ENCODE measurements at regions not wholly inside any gene's neighbourhood (a gene's known extent, or its start where the extent isn't known, plus 50 kb on each side); places are given as distances from the start of the nearest gene placed in this dataset.
"Not testable (repeated sequence)": the region's sequence is repeated elsewhere in the genome, so short reads cannot be mapped to it uniquely, and the experiment has no call there.

DNA sequence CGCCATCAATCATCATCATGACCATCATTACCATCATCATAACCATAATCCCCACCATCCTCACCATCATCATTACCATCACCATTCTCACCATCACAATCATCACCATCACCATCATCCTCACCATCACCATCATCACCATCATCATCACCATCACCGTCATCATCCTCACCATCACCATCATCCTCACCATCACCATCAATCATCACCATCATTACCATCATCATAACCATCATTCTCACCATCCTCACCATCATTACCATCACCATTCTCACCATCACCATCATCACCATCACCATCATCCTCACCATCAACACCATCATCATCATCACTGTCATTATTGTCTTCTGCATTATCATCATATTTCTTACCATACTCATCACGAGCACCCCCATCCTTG lies 245.5 kb downstream of the ADGRD1 start:
- no peaks in the 10 kb centered on the region for H3K36me3 ChIP-seq (replicated peaks in 1 of 2; ENCODE audit: insufficient read depth in 1 of 2, low read depth in 2 of 2)
- H3K4me3 ChIP-seq: no peak overlapping the region
- 61 to 65% methylated on average over 3 of the region's 3 CpGs for WGBS, 2 donors
- no peaks in the 10 kb centered on the region for H3K4me1 ChIP-seq
- H3K9me3 ChIP-seq: no peaks in the 10 kb centered on the region
- TF ChIP-seq, protein P1, sequence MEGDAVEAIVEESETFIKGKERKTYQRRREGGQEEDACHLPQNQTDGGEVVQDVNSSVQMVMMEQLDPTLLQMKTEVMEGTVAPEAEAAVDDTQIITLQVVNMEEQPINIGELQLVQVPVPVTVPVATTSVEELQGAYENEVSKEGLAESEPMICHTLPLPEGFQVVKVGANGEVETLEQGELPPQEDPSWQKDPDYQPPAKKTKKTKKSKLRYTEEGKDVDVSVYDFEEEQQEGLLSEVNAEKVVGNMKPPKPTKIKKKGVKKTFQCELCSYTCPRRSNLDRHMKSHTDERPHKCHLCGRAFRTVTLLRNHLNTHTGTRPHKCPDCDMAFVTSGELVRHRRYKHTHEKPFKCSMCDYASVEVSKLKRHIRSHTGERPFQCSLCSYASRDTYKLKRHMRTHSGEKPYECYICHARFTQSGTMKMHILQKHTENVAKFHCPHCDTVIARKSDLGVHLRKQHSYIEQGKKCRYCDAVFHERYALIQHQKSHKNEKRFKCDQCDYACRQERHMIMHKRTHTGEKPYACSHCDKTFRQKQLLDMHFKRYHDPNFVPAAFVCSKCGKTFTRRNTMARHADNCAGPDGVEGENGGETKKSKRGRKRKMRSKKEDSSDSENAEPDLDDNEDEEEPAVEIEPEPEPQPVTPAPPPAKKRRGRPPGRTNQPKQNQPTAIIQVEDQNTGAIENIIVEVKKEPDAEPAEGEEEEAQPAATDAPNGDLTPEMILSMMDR (IDR thresholded peaks at IDR 0.05): no peak
- no peak for TF ChIP-seq POLR2A (IDR thresholded peaks at IDR 0.05)
- intact Hi-C loops (cut with DNase I): no loop called here
- ATAC-seq (no peak), DNase-seq (no peak)
- no peak overlapping the region for H3K27ac ChIP-seq
- H3K27me3 ChIP-seq: no peaks in the 10 kb centered on the region

DNA sequence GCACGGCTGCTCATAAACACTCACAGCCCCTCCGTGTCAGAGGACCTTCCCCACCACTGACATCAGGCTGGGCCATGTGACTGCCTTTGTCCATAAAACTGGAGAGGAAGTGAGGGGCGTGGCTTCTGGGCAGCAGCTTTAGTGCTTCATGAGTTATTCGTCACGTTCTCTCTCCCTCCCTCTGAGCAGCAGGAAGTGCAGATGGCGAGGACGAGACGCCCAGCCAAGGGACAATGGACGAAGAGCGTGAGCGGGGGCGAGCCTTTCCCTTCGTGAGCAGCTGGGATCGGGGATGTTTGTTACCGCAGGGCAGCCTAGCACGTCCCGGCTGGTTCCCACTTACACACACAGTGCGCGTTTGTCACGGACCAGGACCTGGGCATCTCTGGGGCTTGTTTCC lies 248.2 kb downstream of the ADGRD1 start:
- no CpG with 5 or more reads among the region's 20 CpGs for WGBS, 2 donors
- H3K9me3 ChIP-seq; intact Hi-C loops (cut with DNase I): not testable (repeated sequence)

GRCh38 chr12:131202592-131203378 lies 249.1 kb downstream of the ADGRD1 start:
- no peak for ATAC-seq

More for the DNA sequence above, 248.2 kb downstream of the ADGRD1 start:
- not testable (repeated sequence) for H3K27me3 ChIP-seq; DNase-seq; H3K36me3 ChIP-seq (replicated peaks in 1 of 2; ENCODE audit: insufficient read depth in 1 of 2, low read depth in 2 of 2); H3K27ac ChIP-seq; H3K4me1 ChIP-seq; ATAC-seq; H3K4me3 ChIP-seq

GRCh38 chr12:131203666-131204415 lies 250.1 kb downstream of the ADGRD1 start:
- DNase-seq: no peak
- WGBS, 2 donors: 53 to 75% methylated on average over 16 to 25 of the region's 25 CpGs
- Histone ChIP-seq H3K4me1 (no peaks in the 10 kb centered on the region), H3K27ac (no peak overlapping the region), H3K4me3 (no peak overlapping the region), H3K36me3 (replicated peaks in 1 of 2; ENCODE audit: insufficient read depth in 1 of 2, low read depth in 2 of 2) (no peaks in the 10 kb centered on the region), H3K27me3 (no peaks in the 10 kb centered on the region), H3K9me3 (no peaks in the 10 kb centered on the region)
- ATAC-seq: no peak
- TF ChIP-seq, protein P1 (IDR thresholded peaks at IDR 0.05): no peak
- TF ChIP-seq POLR2A (IDR thresholded peaks at IDR 0.05): no peak
- intact Hi-C loops (cut with DNase I): no loop called here

More at GRCh38 chr12:131202592-131203378, 249.1 kb downstream of the ADGRD1 start:
- DNase-seq: no peak
- Histone ChIP-seq H3K4me1 (no peaks in the 10 kb centered on the region), H3K27me3 (no peaks in the 10 kb centered on the region), H3K36me3 (replicated peaks in 1 of 2; ENCODE audit: insufficient read depth in 1 of 2, low read depth in 2 of 2) (no peaks in the 10 kb centered on the region), H3K9me3 (no peaks in the 10 kb centered on the region), H3K27ac (no peak overlapping the region), H3K4me3 (no peak overlapping the region)
- 78 to 80% methylated on average over 37 to 38 of the region's 40 CpGs for WGBS, 2 donors
- intact Hi-C loops (cut with DNase I): no loop called here
- TF ChIP-seq POLR2A (IDR thresholded peaks at IDR 0.05): no peak
- TF ChIP-seq, protein P1 (IDR thresholded peaks at IDR 0.05): no peak

- no peak for ATAC-seq
- Histone ChIP-seq H3K27me3 (no peaks in the 10 kb centered on the region), H3K4me3 (no peak overlapping the region), H3K4me1 (no peaks in the 10 kb centered on the region), H3K27ac (no peak overlapping the region), H3K9me3 (no peaks in the 10 kb centered on the region), H3K36me3 (replicated peaks in 1 of 2; ENCODE audit: insufficient read depth in 1 of 2, low read depth in 2 of 2) (no peaks in the 10 kb centered on the region)
- DNase-seq: no peak
- intact Hi-C loops (cut with DNase I): no loop called here
- TF ChIP-seq, protein P1 (IDR thresholded peaks at IDR 0.05): no peak
- no peak for TF ChIP-seq POLR2A (IDR thresholded peaks at IDR 0.05)
- 53 to 55% methylated on average over 15 to 17 of the region's 17 CpGs for WGBS, 2 donors
Observed at GRCh38 chr12:131204416-131205274, 250.9 kb downstream of the ADGRD1 start.

DNA sequence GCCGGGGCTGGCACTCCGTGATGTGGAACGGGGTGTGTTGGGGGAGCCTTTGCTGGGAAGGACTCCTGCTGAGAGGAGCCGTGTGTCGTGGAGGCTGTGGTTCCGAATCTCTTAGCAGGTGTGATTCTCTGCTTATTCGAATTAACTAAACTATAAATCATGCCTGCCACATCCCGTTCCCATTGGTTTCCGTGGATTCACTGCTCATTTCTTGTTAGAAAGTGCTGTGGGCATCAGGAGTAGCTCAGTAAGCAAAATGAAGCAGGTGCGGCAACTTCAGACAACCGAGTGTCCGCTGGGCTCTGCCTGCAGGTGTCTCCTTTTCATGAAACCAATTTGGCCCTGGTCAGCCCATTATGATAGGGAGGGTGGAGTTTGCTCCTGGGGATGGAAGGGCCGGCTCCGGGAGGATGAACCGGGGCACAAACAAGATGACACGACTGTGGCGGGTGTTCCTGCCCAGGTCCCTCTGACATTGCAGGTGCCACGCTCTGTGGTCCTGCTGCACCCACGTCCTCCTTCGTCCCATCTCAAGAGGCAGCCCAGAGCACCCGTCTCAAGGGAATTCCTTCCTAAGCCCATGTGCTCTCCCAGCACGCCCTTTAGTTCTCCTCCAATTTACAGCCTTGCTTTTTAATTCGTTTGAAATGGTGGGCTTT lies 251.7 kb downstream of the ADGRD1 start:
- WGBS, 2 donors: 50 to 58% methylated on average over 20 to 23 of the region's 23 CpGs
- intact Hi-C loops (cut with DNase I); H3K9me3 ChIP-seq; H3K4me1 ChIP-seq; H3K4me3 ChIP-seq; H3K36me3 ChIP-seq (replicated peaks in 1 of 2; ENCODE audit: insufficient read depth in 1 of 2, low read depth in 2 of 2); H3K27me3 ChIP-seq; H3K27ac ChIP-seq; ATAC-seq: not testable (repeated sequence)
- DNase-seq: peak in 1 of 4 donors; percentile 3
